Naive thymus-derived CD8-positive, alpha-beta T cell (primary cell): ENCODE measurements at regions not wholly inside any gene's neighbourhood (a gene's known extent, or its start where the extent isn't known, plus 50 kb on each side); places are given as distances from the start of the nearest gene placed in this dataset.
"Not testable (repeated sequence)": the region's sequence is repeated elsewhere in the genome, so short reads cannot be mapped to it uniquely, and the experiment has no call there.

Experiments
- ATAC-seq, 2 donors: fragments of 150-1000 bp; cut with Tn5 transposase in 1 of 2; sonication (Bioruptor Pico), chemical (Tn5 transposase) in 1 of 2; 1 replicate in 1 of 2; 2 replicates in 1 of 2; pipeline ENCODE4 v1.10.0; 2021; ENCODE audit warnings: mild to moderate bottlenecking in 2 of 2, moderate library complexity in 2 of 2
- POLR2A ChIA-PET: fragments of 350-600 bp; sonication (Branson Sonifier 250); formaldehyde crosslinking; loops from one replicate; lab custom pipeline; 2021; ENCODE audit warnings: antibody characterized with exemption; lab: Charles Lee
- DNase-seq, 10 donors: peaks; one replicate each; pipeline versions ENCODE4 v3.0.0 to v3.0.0-alpha.2; 2020 to 2022
- H3K27ac Mint-ChIP-seq, 10 donors: one replicate each; pipeline ENCODE4 v1.8.0; 2020 to 2022; ENCODE audit warnings: mild to moderate bottlenecking in 10 of 10, mixed read lengths in 10 of 10, moderate library complexity in 4 of 10, inconsistent platforms in 1 of 10
- H3K27me3 Mint-ChIP-seq, 5 donors: one replicate each; pipeline ENCODE4 v1.8.0; 2021 to 2022; ENCODE audit warnings: mixed read lengths in 5 of 5
- H3K36me3 Mint-ChIP-seq, 3 donors: one replicate each; pipeline ENCODE4 v1.8.0; 2020 to 2022; ENCODE audit warnings: mixed read lengths in 3 of 3, mild to moderate bottlenecking in 2 of 3, inconsistent platforms in 1 of 3
- H3K4me1 Mint-ChIP-seq, 4 donors: one replicate each; pipeline ENCODE4 v1.8.0; 2021 to 2022; ENCODE audit warnings: mixed read lengths in 4 of 4
- H3K4me3 Mint-ChIP-seq, 10 donors: one replicate each; pipeline ENCODE4 v1.8.0; 2020 to 2022; ENCODE audit warnings: mild to moderate bottlenecking in 10 of 10, mixed read lengths in 10 of 10, moderate library complexity in 6 of 10, inconsistent platforms in 1 of 10
- H3K9me3 Mint-ChIP-seq, 9 donors: one replicate each; pipeline ENCODE4 v1.8.0; 2020 to 2022; ENCODE audit warnings: mixed read lengths in 9 of 9, mild to moderate bottlenecking in 3 of 9, inconsistent platforms in 1 of 9, moderate library complexity in 1 of 9

GRCh38 chr13:80695841-80696240 is 354.9 kb upstream of the SPRY2 start:
- Mint-ChIP-seq H3K4me1 (no peaks in the 10 kb centered on the region), H3K27me3 (peaks cover 0 to 7% (median 0%) of the 10 kb centered on the region in 5 donors), H3K36me3 (no peaks in the 10 kb centered on the region), H3K27ac (no peak overlapping the region), H3K9me3 (peaks cover 3 to 30% (median 15%) of the 10 kb centered on the region in 9 donors), H3K4me3 (no peak overlapping the region)
- DNase-seq (no peak), ATAC-seq (no peak)
- POLR2A ChIA-PET: no interaction called here

DNA sequence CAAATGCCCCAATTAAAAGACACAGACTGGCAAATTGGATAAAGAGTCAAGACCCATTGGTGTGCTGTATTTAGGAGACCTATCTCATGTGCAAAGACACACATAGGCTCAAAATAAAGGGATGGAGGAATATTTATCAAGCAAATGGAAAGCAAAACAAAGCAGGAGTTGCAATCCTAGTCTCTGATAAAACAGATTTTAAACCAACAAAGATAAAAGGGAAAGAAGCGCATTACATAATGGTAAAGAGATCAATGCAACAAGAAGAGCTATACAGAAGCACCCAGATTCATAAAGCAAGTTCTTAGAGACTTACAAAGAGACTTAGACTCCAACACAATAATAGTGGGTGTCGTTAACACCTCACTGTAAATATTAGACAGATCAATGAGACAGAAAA is 350.9 kb upstream of the SPRY2 start:
- H3K27me3 Mint-ChIP-seq, H3K27ac Mint-ChIP-seq, ATAC-seq, H3K36me3 Mint-ChIP-seq, H3K4me3 Mint-ChIP-seq, POLR2A ChIA-PET, H3K4me1 Mint-ChIP-seq, DNase-seq: not testable (repeated sequence)
- peaks cover 3 to 36% (median 14%) of the 10 kb centered on the region in 9 donors for H3K9me3 Mint-ChIP-seq

DNA sequence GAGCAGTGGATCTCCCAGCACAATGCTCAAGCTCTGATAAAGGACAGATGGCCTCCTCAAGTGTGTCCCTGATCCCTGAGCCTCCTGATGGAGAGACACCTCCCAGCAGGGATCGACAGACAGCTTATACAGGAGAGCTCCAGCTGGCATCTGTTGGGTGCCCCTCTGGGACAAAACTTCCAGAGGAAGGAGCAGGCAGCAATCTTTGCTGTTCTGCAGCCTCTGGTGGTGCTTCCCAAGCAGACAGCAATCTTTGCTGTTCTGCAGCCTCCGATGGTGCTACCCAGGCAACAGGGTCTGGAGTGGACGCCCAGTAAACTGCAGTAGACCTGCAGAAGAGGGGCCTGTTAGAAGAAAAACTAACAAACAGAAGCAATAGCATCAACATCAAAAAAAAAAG is 349.3 kb upstream of the SPRY2 start:
- POLR2A ChIA-PET: no interaction called here
- ATAC-seq (no peak), DNase-seq (no peak)
- peaks cover 0 to 2% (median 0%) of the 10 kb centered on the region in 3 donors for H3K36me3 Mint-ChIP-seq
- H3K4me3 Mint-ChIP-seq: no peak overlapping the region
- H3K27me3 Mint-ChIP-seq: peaks cover 0 to 7% (median 0%) of the 10 kb centered on the region in 5 donors
- H3K9me3 Mint-ChIP-seq: peaks cover 3 to 36% (median 14%) of the 10 kb centered on the region in 9 donors
- no peak overlapping the region for H3K27ac Mint-ChIP-seq
- H3K4me1 Mint-ChIP-seq: peaks cover 0 to 9% (median 0%) of the 10 kb centered on the region in 4 donors

GRCh38 chr13:80688593-80688992 is 347.7 kb upstream of the SPRY2 start:
- POLR2A ChIA-PET: no interaction called here
- H3K4me1 Mint-ChIP-seq: peaks cover 0 to 9% (median 0%) of the 10 kb centered on the region in 4 donors
- H3K27me3 Mint-ChIP-seq: peaks cover 0 to 7% (median 0%) of the 10 kb centered on the region in 5 donors
- no peak overlapping the region for H3K4me3 Mint-ChIP-seq
- ATAC-seq (no peak), DNase-seq (no peak)
- H3K36me3 Mint-ChIP-seq: peaks cover 0 to 2% (median 0%) of the 10 kb centered on the region in 3 donors
- peaks cover 1 to 33% (median 14%) of the 10 kb centered on the region in 9 donors for H3K9me3 Mint-ChIP-seq
- no peak overlapping the region for H3K27ac Mint-ChIP-seq

DNA sequence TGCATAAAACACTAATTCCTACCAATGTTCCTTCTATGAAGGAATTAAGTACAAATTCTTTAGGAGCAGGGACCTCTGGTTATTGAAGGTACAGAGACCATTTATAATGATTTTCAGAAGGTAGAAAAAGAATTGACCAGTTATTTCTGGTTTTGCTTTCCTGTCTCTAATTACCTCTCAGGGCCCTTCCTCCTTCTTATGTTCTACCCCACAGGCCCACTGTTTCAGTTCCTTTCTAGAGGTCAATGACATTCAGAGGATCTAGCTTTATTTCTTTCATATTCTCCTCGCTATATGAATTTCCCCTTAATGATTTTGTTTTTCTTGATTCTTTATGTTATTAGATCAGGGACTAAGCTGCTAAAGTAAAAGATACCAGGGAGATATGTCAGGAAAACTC is 345.0 kb upstream of the SPRY2 start:
- DNase-seq: no peak
- POLR2A ChIA-PET: no interaction called here
- peaks cover 0 to 2% (median 0%) of the 10 kb centered on the region in 5 donors for H3K27me3 Mint-ChIP-seq

GRCh38 chr13:80684217-80684991 is 343.5 kb upstream of the SPRY2 start:
- peaks cover 0 to 18% (median 4%) of the 10 kb centered on the region in 9 donors for H3K9me3 Mint-ChIP-seq
- H3K27me3 Mint-ChIP-seq: peaks cover 0 to 2% (median 0%) of the 10 kb centered on the region in 5 donors
- ATAC-seq (no peak), DNase-seq (no peak)
- H3K36me3 Mint-ChIP-seq: no peaks in the 10 kb centered on the region
- peaks cover 0 to 9% (median 0%) of the 10 kb centered on the region in 4 donors for H3K4me1 Mint-ChIP-seq
- no peak overlapping the region for H3K27ac Mint-ChIP-seq
- POLR2A ChIA-PET: no interaction called here
- H3K4me3 Mint-ChIP-seq: no peak overlapping the region

More for the DNA sequence above, 345.0 kb upstream of the SPRY2 start:
- ATAC-seq: no peak
- no peak overlapping the region for H3K27ac Mint-ChIP-seq
- H3K4me1 Mint-ChIP-seq: peaks cover 0 to 9% (median 0%) of the 10 kb centered on the region in 4 donors
- no peak overlapping the region for H3K4me3 Mint-ChIP-seq
- peaks cover 0 to 18% (median 7%) of the 10 kb centered on the region in 9 donors for H3K9me3 Mint-ChIP-seq
- peaks cover 0 to 2% (median 0%) of the 10 kb centered on the region in 3 donors for H3K36me3 Mint-ChIP-seq

DNA sequence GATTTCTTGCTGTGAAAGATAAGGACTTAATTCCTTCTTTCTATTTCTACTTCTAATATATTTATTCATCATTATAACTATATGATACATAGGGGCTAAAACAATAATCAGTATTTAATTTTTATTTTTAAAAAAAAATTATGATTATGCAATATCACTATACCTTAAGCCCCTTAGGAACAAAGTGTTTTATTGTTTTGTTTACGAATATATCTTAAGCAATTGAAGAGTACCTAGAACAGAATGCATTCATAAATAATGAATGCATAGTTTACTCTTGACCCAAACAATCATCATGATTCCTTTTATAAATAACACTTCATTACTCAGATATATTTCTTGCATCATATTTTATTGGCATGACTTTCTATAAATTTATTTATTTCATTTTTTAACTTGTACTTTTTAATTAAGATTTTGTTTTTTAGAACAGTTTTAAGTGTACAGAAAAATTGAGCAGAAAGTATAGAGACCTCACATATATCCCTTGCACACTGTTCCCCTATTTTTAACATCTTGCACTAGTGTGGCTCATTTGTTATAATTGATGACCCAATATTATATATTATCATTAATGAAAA is 339.9 kb upstream of the SPRY2 start:
- Mint-ChIP-seq H3K27ac (no peak overlapping the region), H3K9me3 (peaks cover 0 to 24% (median 4%) of the 10 kb centered on the region in 9 donors), H3K4me3 (no peak overlapping the region), H3K36me3 (no peaks in the 10 kb centered on the region), H3K4me1 (peaks cover 0 to 4% (median 0%) of the 10 kb centered on the region in 4 donors), H3K27me3 (peaks cover 0 to 2% (median 0%) of the 10 kb centered on the region in 5 donors)
- no peak for DNase-seq
- ATAC-seq: no peak
- POLR2A ChIA-PET: no interaction called here

- DNase-seq: no peak
- no peaks in the 10 kb centered on the region for H3K27me3 Mint-ChIP-seq
- H3K9me3 Mint-ChIP-seq: peaks cover 0 to 24% (median 6%) of the 10 kb centered on the region in 9 donors
- H3K27ac Mint-ChIP-seq: no peak overlapping the region
- POLR2A ChIA-PET: no interaction called here
- no peaks in the 10 kb centered on the region for H3K36me3 Mint-ChIP-seq
- ATAC-seq: no peak
- no peaks in the 10 kb centered on the region for H3K4me1 Mint-ChIP-seq
- H3K4me3 Mint-ChIP-seq: no peak overlapping the region
Measured at GRCh38 chr13:80679423-80679822, 338.5 kb upstream of the SPRY2 start.

DNA sequence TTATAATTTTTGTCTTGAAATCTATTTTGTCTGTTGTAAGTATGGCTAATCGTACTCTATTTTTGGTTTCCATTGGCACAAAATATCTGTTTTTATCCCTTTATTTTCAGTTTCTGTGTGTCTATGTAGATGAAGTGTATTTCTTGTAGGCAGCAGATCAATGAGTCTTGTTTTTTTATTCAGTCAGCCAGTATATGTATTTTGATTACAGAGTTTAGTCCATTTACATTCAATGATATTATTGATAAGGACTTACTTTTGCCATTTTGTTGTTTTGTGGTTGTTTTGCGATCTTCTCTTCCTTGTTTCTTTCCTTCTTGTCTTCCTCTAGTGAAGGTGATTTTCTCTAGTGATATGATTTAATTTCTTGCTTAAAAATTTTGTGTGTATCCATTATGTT is 336.3 kb upstream of the SPRY2 start:
- no peak overlapping the region for H3K4me3 Mint-ChIP-seq
- no peak for ATAC-seq
- H3K36me3 Mint-ChIP-seq: no peaks in the 10 kb centered on the region
- no peak overlapping the region for H3K27ac Mint-ChIP-seq
- H3K4me1 Mint-ChIP-seq: no peaks in the 10 kb centered on the region
- no peak for DNase-seq
- POLR2A ChIA-PET: no interaction called here
- no peaks in the 10 kb centered on the region for H3K27me3 Mint-ChIP-seq
- peaks cover under 1 to 31% (median 11%) of the 10 kb centered on the region in 9 donors for H3K9me3 Mint-ChIP-seq

GRCh38 chr13:80675442-80675841 is 334.5 kb upstream of the SPRY2 start:
- H3K36me3 Mint-ChIP-seq, H3K4me1 Mint-ChIP-seq, POLR2A ChIA-PET, H3K27ac Mint-ChIP-seq, ATAC-seq, DNase-seq, H3K4me3 Mint-ChIP-seq, H3K27me3 Mint-ChIP-seq: not testable (repeated sequence)
- peaks cover 5 to 30% (median 17%) of the 10 kb centered on the region in 9 donors for H3K9me3 Mint-ChIP-seq

DNA sequence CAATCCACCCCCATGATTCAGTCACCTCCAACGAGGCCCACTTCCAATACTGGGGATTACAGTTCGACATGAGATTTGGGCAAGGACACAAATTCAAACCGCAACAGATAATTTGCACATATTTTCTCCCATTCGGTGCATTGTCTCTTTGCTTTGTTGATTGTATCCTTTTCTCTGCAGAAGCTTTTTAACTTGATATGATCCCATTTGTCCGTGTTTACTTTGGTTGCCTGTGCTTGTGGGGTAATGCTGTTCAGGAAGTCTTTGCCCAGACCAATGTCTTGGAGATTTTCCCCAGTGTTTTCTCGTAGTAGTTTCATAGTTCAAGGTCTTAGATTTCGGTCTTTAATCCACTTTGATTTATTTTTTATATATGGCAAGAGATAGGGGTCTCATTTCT is 330.8 kb upstream of the SPRY2 start:
- no peaks in the 10 kb centered on the region for H3K4me1 Mint-ChIP-seq
- H3K27me3 Mint-ChIP-seq: no peaks in the 10 kb centered on the region
- POLR2A ChIA-PET: no interaction called here
- no peak for ATAC-seq
- no peaks in the 10 kb centered on the region for H3K36me3 Mint-ChIP-seq
- H3K27ac Mint-ChIP-seq: no peak overlapping the region
- H3K4me3 Mint-ChIP-seq: no peak overlapping the region
- no peak for DNase-seq
- H3K9me3 Mint-ChIP-seq: peaks cover 5 to 17% (median 11%) of the 10 kb centered on the region in 9 donors

DNA sequence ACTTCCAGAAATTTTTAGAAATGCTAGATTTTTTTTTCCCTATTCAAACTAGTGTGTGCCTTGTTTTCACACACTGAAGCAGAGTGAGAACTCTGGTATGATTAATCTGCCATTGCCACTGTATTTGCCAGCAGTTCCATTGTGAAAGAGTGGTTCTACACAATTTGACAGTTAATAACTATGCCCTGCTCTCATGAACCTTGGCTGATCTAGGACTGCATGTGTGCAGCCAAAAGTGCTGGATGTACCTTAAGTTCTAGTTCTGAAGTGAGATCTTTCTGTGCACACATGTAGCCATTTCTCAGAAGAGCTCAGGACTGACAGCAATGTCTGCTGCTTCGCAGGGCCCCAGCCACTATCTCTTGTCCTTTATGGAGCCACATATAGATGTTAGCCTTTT is 328.2 kb upstream of the SPRY2 start:
- H3K27me3 Mint-ChIP-seq: no peaks in the 10 kb centered on the region
- H3K27ac Mint-ChIP-seq: no peak overlapping the region
- no peaks in the 10 kb centered on the region for H3K36me3 Mint-ChIP-seq
- POLR2A ChIA-PET: no interaction called here
- H3K4me3 Mint-ChIP-seq: no peak overlapping the region
- DNase-seq (no peak), ATAC-seq (no peak)
- H3K4me1 Mint-ChIP-seq: peaks cover 0 to 1% (median 0%) of the 10 kb centered on the region in 4 donors
- H3K9me3 Mint-ChIP-seq: peaks cover 3 to 17% (median 12%) of the 10 kb centered on the region in 9 donors

GRCh38 chr13:80668452-80668851 is 327.5 kb upstream of the SPRY2 start:
- Mint-ChIP-seq H3K36me3 (no peaks in the 10 kb centered on the region), H3K4me1 (peaks cover 0 to 1% (median 0%) of the 10 kb centered on the region in 4 donors), H3K4me3 (no peak overlapping the region), H3K27me3 (no peaks in the 10 kb centered on the region), H3K9me3 (peaks cover 3 to 17% (median 12%) of the 10 kb centered on the region in 9 donors), H3K27ac (no peak overlapping the region)
- no peak for ATAC-seq
- POLR2A ChIA-PET: no interaction called here
- no peak for DNase-seq
